Glutamatergic neuron (in vitro differentiated cells): ENCODE measurements at regions not wholly inside any gene's neighbourhood (a gene's known extent, or its start where the extent isn't known, plus 50 kb on each side); places are given as distances from the start of the nearest gene placed in this dataset.

Experiments
- DNase-seq: peaks from one replicate; pipeline ENCODE4 v3.0.0; 2022
- H3K27ac Mint-ChIP-seq: one replicate; pipeline ENCODE4 v1.8.0; 2020; ENCODE audit warnings: mild to moderate bottlenecking, mixed read lengths, inconsistent platforms; ENCODE audit not compliant: unreplicated experiment
- H3K27me3 Mint-ChIP-seq: one replicate; pipeline ENCODE4 v1.8.0; 2020; ENCODE audit warnings: mild to moderate bottlenecking, moderate library complexity, mixed read lengths, inconsistent platforms; ENCODE audit not compliant: unreplicated experiment
- H3K36me3 Mint-ChIP-seq: one replicate; pipeline ENCODE4 v1.8.0; 2020; ENCODE audit warnings: mild to moderate bottlenecking, mixed read lengths, inconsistent platforms; ENCODE audit not compliant: unreplicated experiment
- H3K4me1 Mint-ChIP-seq: one replicate; pipeline ENCODE4 v1.8.0; 2020; ENCODE audit warnings: mild to moderate bottlenecking, low read depth, mixed read lengths, inconsistent platforms; ENCODE audit not compliant: unreplicated experiment
- H3K4me3 Mint-ChIP-seq: one replicate; pipeline ENCODE4 v1.8.0; 2020; ENCODE audit warnings: mild to moderate bottlenecking, mixed read lengths, inconsistent platforms; ENCODE audit not compliant: unreplicated experiment
- H3K9me3 Mint-ChIP-seq: one replicate; pipeline ENCODE4 v1.8.0; 2020; ENCODE audit warnings: mild to moderate bottlenecking, moderate library complexity, mixed read lengths, inconsistent platforms; ENCODE audit not compliant: unreplicated experiment
- CTCF ChIP-seq: fragments of 200-600 bp; sonication (generic); IDR thresholded peaks from one replicate; pipeline ENCODE4 v1.5.0; 2021; ENCODE audit not compliant: partially characterized antibody, unreplicated experiment

GRCh38 chr5:135657536-135658305 is 78.9 kb upstream of the CXCL14 start:
- Mint-ChIP-seq H3K36me3 (peaks cover 11% of the 10 kb centered on the region), H3K9me3 (peaks cover 1% of the 10 kb centered on the region), H3K27ac (no peak overlapping the region), H3K4me1 (peaks cover 9% of the 10 kb centered on the region), H3K27me3 (no peaks in the 10 kb centered on the region), H3K4me3 (no peak overlapping the region)
- no peak for DNase-seq
- TF ChIP-seq CTCF, result no peak

- Mint-ChIP-seq H3K27me3 (no peaks in the 10 kb centered on the region), H3K4me3 (no peak overlapping the region), H3K4me1 (peaks cover 4% of the 10 kb centered on the region), H3K9me3 (peaks cover 1% of the 10 kb centered on the region), H3K36me3 (peaks cover 11% of the 10 kb centered on the region), H3K27ac (no peak overlapping the region)
- TF ChIP-seq CTCF, result no peak
- DNase-seq, result no peak
These were observed 76.7 kb upstream of the CXCL14 start for GRCh38 chr5:135655468-135655815.

GRCh38 chr5:135654761-135655467 is 76.1 kb upstream of the CXCL14 start:
- H3K4me3 Mint-ChIP-seq, result no peak overlapping the region
- TF ChIP-seq CTCF, result no peak
- no peak overlapping the region for H3K27ac Mint-ChIP-seq
- peaks cover 4% of the 10 kb centered on the region for H3K4me1 Mint-ChIP-seq
- H3K36me3 Mint-ChIP-seq, result peaks cover 11% of the 10 kb centered on the region
- H3K9me3 Mint-ChIP-seq, result peaks cover 1% of the 10 kb centered on the region
- no peaks in the 10 kb centered on the region for H3K27me3 Mint-ChIP-seq
- DNase-seq, result no peak

GRCh38 chr5:135651156-135651555 is 72.4 kb upstream of the CXCL14 start:
- no peak for DNase-seq
- H3K4me1 Mint-ChIP-seq, result peaks cover 4% of the 10 kb centered on the region
- TF ChIP-seq CTCF, result no peak
- no peaks in the 10 kb centered on the region for H3K9me3 Mint-ChIP-seq
- H3K36me3 Mint-ChIP-seq, result peaks cover 7% of the 10 kb centered on the region
- no peak overlapping the region for H3K27ac Mint-ChIP-seq
- H3K4me3 Mint-ChIP-seq, result no peak overlapping the region
- H3K27me3 Mint-ChIP-seq, result no peaks in the 10 kb centered on the region

- Mint-ChIP-seq H3K27me3 (no peaks in the 10 kb centered on the region), H3K27ac (no peak overlapping the region), H3K9me3 (no peaks in the 10 kb centered on the region), H3K36me3 (peaks cover 7% of the 10 kb centered on the region), H3K4me3 (no peak overlapping the region), H3K4me1 (peaks cover 4% of the 10 kb centered on the region)
- DNase-seq, result no peak
- TF ChIP-seq CTCF, result no peak
These were observed 71.3 kb upstream of the CXCL14 start for GRCh38 chr5:135650081-135650480.
